ENCODE measurements at regions not wholly inside any gene's neighbourhood (a gene's known extent, or its start where the extent isn't known, plus 50 kb on each side); places are given as distances from the start of the nearest gene placed in this dataset.
"Not testable (repeated sequence)": the region's sequence is repeated elsewhere in the genome, so short reads cannot be mapped to it uniquely, and the experiment has no call there.

GRCh38 chr6:72457738-72458137 lies 164.1 kb upstream of the KCNQ5 start:
- DNase-seq = no peak

GRCh38 chr6:72458521-72458920 lies 163.3 kb upstream of the KCNQ5 start:
- DNase-seq = no peak

GRCh38 chr6:72461144-72461543 lies 160.7 kb upstream of the KCNQ5 start:
- DNase-seq = peak; percentile 18

- no peak for DNase-seq
Measured at GRCh38 chr6:72464246-72464645, 157.6 kb upstream of the KCNQ5 start.

- no peak for DNase-seq
Measured at GRCh38 chr6:72464791-72465691, 156.8 kb upstream of the KCNQ5 start.

- no peak for DNase-seq
Measured at GRCh38 chr6:72466471-72466870, 155.4 kb upstream of the KCNQ5 start.

GRCh38 chr6:72466971-72467566 lies 154.8 kb upstream of the KCNQ5 start:
- peak; percentile 20 for DNase-seq

GRCh38 chr6:72469406-72469983 lies 152.4 kb upstream of the KCNQ5 start:
- DNase-seq = not testable (repeated sequence)

GRCh38 chr6:72476051-72476450 lies 145.8 kb upstream of the KCNQ5 start:
- DNase-seq = no peak

GRCh38 chr6:72476646-72477045 lies 145.2 kb upstream of the KCNQ5 start:
- no peak for DNase-seq

GRCh38 chr6:72495441-72495840 lies 126.4 kb upstream of the KCNQ5 start:
- DNase-seq = no peak

GRCh38 chr6:72497186-72497585 lies 124.7 kb upstream of the KCNQ5 start:
- no peak for DNase-seq

- no peak for DNase-seq
Measured at GRCh38 chr6:72500669-72501068, 121.2 kb upstream of the KCNQ5 start.

GRCh38 chr6:72504406-72504805 lies 117.5 kb upstream of the KCNQ5 start:
- no peak for DNase-seq

- DNase-seq = no peak
Measured at GRCh38 chr6:72505446-72505845, 116.4 kb upstream of the KCNQ5 start.

GRCh38 chr6:72519871-72520270 lies 102.0 kb upstream of the KCNQ5 start:
- DNase-seq = no peak

- DNase-seq = no peak
Measured at GRCh38 chr6:72521684-72522083, 100.2 kb upstream of the KCNQ5 start.

GRCh38 chr6:72522735-72523141 lies 99.1 kb upstream of the KCNQ5 start:
- peak; percentile 88 for DNase-seq

GRCh38 chr6:72524011-72524645 lies 97.7 kb upstream of the KCNQ5 start:
- no peak for DNase-seq

GRCh38 chr6:72525821-72526510 lies 95.9 kb upstream of the KCNQ5 start:
- DNase-seq = no peak

GRCh38 chr6:72530152-72530551 lies 91.7 kb upstream of the KCNQ5 start:
- DNase-seq = no peak

- no peak for DNase-seq
Measured at GRCh38 chr6:72530750-72531149, 91.1 kb upstream of the KCNQ5 start.

- no peak for DNase-seq
Measured at GRCh38 chr6:72533606-72534005, 88.3 kb upstream of the KCNQ5 start.
